ENCODE measurements at regions not wholly inside any gene's neighbourhood (a gene's known extent, or its start where the extent isn't known, plus 50 kb on each side); places are given as distances from the start of the nearest gene placed in this dataset.
"Not testable (repeated sequence)": the region's sequence is repeated elsewhere in the genome, so short reads cannot be mapped to it uniquely, and the experiment has no call there.

- DNase-seq (ENCODE audit: low read depth in 2 of 2, low spot score in 1 of 2) = not testable (repeated sequence)
Measured at GRCh38 chr2:216980510-216980909, 120.6 kb upstream of the TNP1 start.

GRCh38 chr2:216974321-216975302, 114.7 kb upstream of the TNP1 start:
- DNase-seq (ENCODE audit: low read depth in 2 of 2, low spot score in 1 of 2) = no peak

GRCh38 chr2:216971593-216971992, 111.7 kb upstream of the TNP1 start:
- DNase-seq (ENCODE audit: low read depth in 2 of 2, low spot score in 1 of 2) = no peak

GRCh38 chr2:216970359-216970915, 110.6 kb upstream of the TNP1 start:
- DNase-seq (ENCODE audit: low read depth in 2 of 2, low spot score in 1 of 2) = no peak

- DNase-seq (ENCODE audit: low read depth in 2 of 2, low spot score in 1 of 2) = no peak
Measured at GRCh38 chr2:216967889-216968288, 108.0 kb upstream of the TNP1 start.

- DNase-seq (ENCODE audit: low read depth in 2 of 2, low spot score in 1 of 2) = no peak
Measured at GRCh38 chr2:216960671-216961268, 100.9 kb upstream of the TNP1 start.

- DNase-seq (ENCODE audit: low read depth in 2 of 2, low spot score in 1 of 2) = no peak
Measured at GRCh38 chr2:216959433-216959832, 99.6 kb upstream of the TNP1 start.

GRCh38 chr2:216956820-216957493, 97.1 kb upstream of the TNP1 start:
- no peak for DNase-seq (ENCODE audit: low read depth in 2 of 2, low spot score in 1 of 2)

GRCh38 chr2:216951171-216951570, 91.3 kb upstream of the TNP1 start:
- DNase-seq (ENCODE audit: low read depth in 2 of 2, low spot score in 1 of 2) = no peak

GRCh38 chr2:216950547-216950946, 90.7 kb upstream of the TNP1 start:
- DNase-seq (ENCODE audit: low read depth in 2 of 2, low spot score in 1 of 2) = no peak

- no peak for DNase-seq (ENCODE audit: low read depth in 2 of 2, low spot score in 1 of 2)
Measured at GRCh38 chr2:216949700-216950413, 90.0 kb upstream of the TNP1 start.

- DNase-seq (ENCODE audit: low read depth in 2 of 2, low spot score in 1 of 2) = no peak
Measured at GRCh38 chr2:216947055-216947454, 87.2 kb upstream of the TNP1 start.

GRCh38 chr2:216944733-216945132, 84.9 kb upstream of the TNP1 start:
- DNase-seq (ENCODE audit: low read depth in 2 of 2, low spot score in 1 of 2) = no peak

GRCh38 chr2:216943109-216943508, 83.2 kb upstream of the TNP1 start:
- DNase-seq (ENCODE audit: low read depth in 2 of 2, low spot score in 1 of 2) = no peak

- no peak for DNase-seq (ENCODE audit: low read depth in 2 of 2, low spot score in 1 of 2)
Measured at GRCh38 chr2:216942465-216942864, 82.6 kb upstream of the TNP1 start.

GRCh38 chr2:216942016-216942415, 82.2 kb upstream of the TNP1 start:
- DNase-seq (ENCODE audit: low read depth in 2 of 2, low spot score in 1 of 2) = no peak

- no peak for DNase-seq (ENCODE audit: low read depth in 2 of 2, low spot score in 1 of 2)
Measured at GRCh38 chr2:216936954-216937357, 77.1 kb upstream of the TNP1 start.

GRCh38 chr2:216934623-216935022, 74.8 kb upstream of the TNP1 start:
- no peak for DNase-seq (ENCODE audit: low read depth in 2 of 2, low spot score in 1 of 2)

- DNase-seq (ENCODE audit: low read depth in 2 of 2, low spot score in 1 of 2) = no peak
Measured at GRCh38 chr2:216934151-216934550, 74.3 kb upstream of the TNP1 start.

- no peak for DNase-seq (ENCODE audit: low read depth in 2 of 2, low spot score in 1 of 2)
Measured at GRCh38 chr2:216932863-216933548, 73.1 kb upstream of the TNP1 start.

All from stimulated activated CD8-positive, alpha-beta memory T cell treated with anti-CD3 and anti-CD28 coated beads, Interleukin-4, amount 100 ng/mL, for 1 hour (primary cell).